CD4-positive, CD25-positive, alpha-beta regulatory T cell (primary cell): ENCODE measurements at regions not wholly inside any gene's neighbourhood (a gene's known extent, or its start where the extent isn't known, plus 50 kb on each side); places are given as distances from the start of the nearest gene placed in this dataset.
"Not testable (repeated sequence)": the region's sequence is repeated elsewhere in the genome, so short reads cannot be mapped to it uniquely, and the experiment has no call there.

ENCODE experiments used
- ATAC-seq, 2 donors: fragments of 150-1000 bp; cut with Tn5 transposase; one replicate each; pipeline ENCODE4 v1.10.0; 2021; ENCODE audit warnings: low read depth in 2 of 2, moderate number of reproducible peaks in 2 of 2, moderate library complexity in 1 of 2
- DNase-seq, 3 donors: peaks; one replicate each; pipeline versions ENCODE4 v3.0.0 to v3.0.0-alpha.2; 2012 to 2022; ENCODE audit warnings: mixed read lengths in 1 of 3
- H3K27ac ChIP-seq: one replicate; pipeline ENCODE4 v1.7.0; 2013; ENCODE audit warnings: mild to moderate bottlenecking, low read length; ENCODE audit not compliant: insufficient read depth, poor library complexity, severe bottlenecking
- H3K27me3 ChIP-seq: one replicate; pipeline ENCODE4 v1.7.0; 2013; ENCODE audit warnings: low read length; ENCODE audit not compliant: control insufficient read depth, insufficient read depth
- H3K36me3 ChIP-seq: one replicate; pipeline ENCODE4 v1.7.0; 2013; ENCODE audit warnings: mild to moderate bottlenecking, low read length, moderate library complexity; ENCODE audit not compliant: control insufficient read depth, insufficient read depth
- H3K4me1 ChIP-seq: 2 replicates; pipeline ENCODE4 v1.7.0; 2013; ENCODE audit warnings: mild to moderate bottlenecking, low read length; ENCODE audit not compliant: insufficient read depth, control insufficient read depth, poor library complexity, severe bottlenecking
- H3K4me3 ChIP-seq: one replicate; pipeline ENCODE4 v1.7.0; 2013; ENCODE audit warnings: low read depth, mild to moderate bottlenecking, low read length, moderate library complexity
- H3K9me3 ChIP-seq, 2 experiments: 1 replicate in 1 of 2; 2 replicates in 1 of 2; pipeline ENCODE4 v1.7.0; 2013; ENCODE audit warnings: low read length in 2 of 2, mild to moderate bottlenecking in 1 of 2, moderate library complexity in 1 of 2; ENCODE audit not compliant: control insufficient read depth in 2 of 2
- H3K27ac Mint-ChIP-seq, 3 donors: one replicate each; pipeline ENCODE4 v1.8.0; 2020 to 2022; ENCODE audit warnings: mild to moderate bottlenecking in 3 of 3, mixed read lengths in 3 of 3, moderate library complexity in 2 of 3
- H3K27me3 Mint-ChIP-seq: one replicate; pipeline ENCODE4 v1.8.0; 2022; ENCODE audit warnings: mild to moderate bottlenecking, mixed read lengths
- H3K36me3 Mint-ChIP-seq: one replicate; pipeline ENCODE4 v1.8.0; 2020; ENCODE audit warnings: mixed read lengths
- H3K4me1 Mint-ChIP-seq, 4 donors: one replicate each; pipeline ENCODE4 v1.8.0; 2020 to 2022; ENCODE audit warnings: mixed read lengths in 4 of 4, mild to moderate bottlenecking in 1 of 4
- H3K4me3 Mint-ChIP-seq, 4 donors: one replicate each; pipeline ENCODE4 v1.8.0; 2020 to 2022; ENCODE audit warnings: mild to moderate bottlenecking in 4 of 4, mixed read lengths in 4 of 4, moderate library complexity in 3 of 4
- H3K9me3 Mint-ChIP-seq, 7 donors: one replicate each; pipeline ENCODE4 v1.8.0; 2020 to 2022; ENCODE audit warnings: mixed read lengths in 7 of 7, mild to moderate bottlenecking in 3 of 7, moderate library complexity in 2 of 7

DNA sequence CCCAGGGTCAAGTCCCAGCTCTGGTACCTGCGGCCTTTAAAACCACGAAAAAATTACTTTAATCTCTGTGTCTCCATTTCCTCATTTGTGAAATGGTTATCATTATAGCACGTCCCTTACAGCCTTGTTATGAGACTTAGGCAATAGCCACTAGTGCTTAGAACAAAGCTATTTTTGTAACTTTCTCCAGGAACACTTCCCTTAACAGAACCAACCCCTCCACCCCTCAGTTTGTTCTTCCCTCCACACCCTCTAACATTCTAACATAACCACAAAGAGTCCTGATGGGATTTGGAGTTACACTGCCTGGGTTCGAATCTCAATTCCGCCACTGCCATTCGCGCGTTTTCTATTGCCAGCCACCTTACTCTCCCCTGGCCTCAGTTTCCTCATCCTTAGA, 2777.4 kb upstream of the TPTE start:
- H3K27ac Mint-ChIP-seq, H3K4me3 Mint-ChIP-seq, H3K27me3 ChIP-seq, H3K36me3 Mint-ChIP-seq, ATAC-seq, H3K27me3 Mint-ChIP-seq, H3K4me1 Mint-ChIP-seq, H3K9me3 ChIP-seq, H3K4me1 ChIP-seq, DNase-seq, H3K4me3 ChIP-seq, H3K27ac ChIP-seq, H3K36me3 ChIP-seq, H3K9me3 Mint-ChIP-seq: not testable (repeated sequence)

DNA sequence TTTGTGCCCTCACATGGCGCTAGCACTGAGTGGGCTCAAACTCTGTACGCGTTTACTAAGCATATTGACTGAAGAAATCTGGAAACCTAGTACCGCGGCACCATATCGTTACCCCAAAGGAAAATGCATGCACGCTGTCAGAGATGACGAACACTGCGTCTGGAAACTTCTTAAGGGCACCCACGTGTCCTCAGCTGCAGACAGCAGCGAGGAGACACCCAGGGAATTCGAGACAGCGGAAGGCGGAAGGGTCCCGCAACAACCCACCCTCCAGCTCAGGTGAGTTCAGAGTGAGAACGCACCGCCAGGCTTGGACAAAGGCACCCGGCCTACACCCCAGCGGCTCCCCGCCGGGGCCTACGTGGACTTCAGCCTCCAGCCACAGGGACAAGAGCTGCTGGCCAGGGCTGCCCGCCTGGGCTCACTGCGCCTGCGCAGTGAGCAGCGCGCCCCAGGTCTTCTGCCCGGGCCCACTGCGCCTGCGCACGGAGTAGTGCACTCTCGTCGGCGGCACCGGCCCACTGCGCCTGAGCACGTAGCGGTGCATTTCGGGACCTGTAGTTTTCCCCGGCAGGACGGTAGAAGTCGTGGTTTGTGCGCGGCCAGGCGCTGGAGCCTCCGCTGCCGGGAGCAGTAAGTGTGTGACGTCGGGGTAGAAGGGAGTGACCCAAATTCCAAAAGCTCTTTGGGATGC, 2776.8 kb upstream of the TPTE start:
- not testable (repeated sequence) for DNase-seq, H3K27me3 ChIP-seq, H3K9me3 ChIP-seq, H3K9me3 Mint-ChIP-seq, H3K4me1 Mint-ChIP-seq, H3K36me3 Mint-ChIP-seq, H3K27ac ChIP-seq, H3K4me3 Mint-ChIP-seq, H3K4me3 ChIP-seq, H3K27ac Mint-ChIP-seq, H3K27me3 Mint-ChIP-seq, H3K36me3 ChIP-seq, H3K4me1 ChIP-seq
- peak; percentile 96 to 98 for ATAC-seq

DNA sequence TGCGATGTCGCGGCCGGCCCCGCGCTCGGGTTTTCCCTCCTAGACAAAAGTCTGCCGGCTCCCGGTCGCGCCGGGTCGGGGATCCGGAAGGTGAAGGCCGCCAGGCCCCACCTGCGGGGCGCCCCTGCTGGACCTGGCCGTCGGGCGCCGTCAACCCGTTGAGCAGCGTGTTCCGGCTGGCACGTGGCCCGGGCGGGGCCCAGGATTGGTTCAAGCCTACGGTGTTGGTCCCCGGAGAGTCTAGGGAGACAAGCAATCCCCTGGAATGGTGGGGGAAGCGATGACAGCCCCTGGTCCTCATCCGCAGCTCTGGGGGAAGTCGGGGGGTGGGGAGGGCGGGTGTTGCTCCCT, 2776.3 kb upstream of the TPTE start:
- H3K36me3 ChIP-seq, H3K4me3 Mint-ChIP-seq: not testable (repeated sequence)

DNA sequence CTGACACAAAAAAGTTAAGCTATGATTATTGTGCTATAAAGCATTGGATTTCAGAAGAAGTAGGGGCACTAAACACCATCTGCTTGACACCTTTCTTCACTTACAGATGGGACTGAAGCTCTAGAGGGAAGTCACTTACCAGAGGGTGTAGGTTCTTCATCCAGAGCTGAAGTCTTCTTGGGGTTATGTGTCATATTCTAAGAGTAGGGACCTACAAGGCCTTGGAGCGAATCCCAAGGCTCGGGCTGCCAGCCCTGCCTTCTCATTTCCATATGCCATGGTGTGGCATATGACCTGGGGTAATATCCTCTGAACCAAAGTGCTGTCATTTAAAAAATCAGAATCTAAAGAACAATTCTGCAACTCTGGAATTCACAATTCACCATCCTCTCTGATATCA, 2773.4 kb upstream of the TPTE start:
- not testable (repeated sequence) for H3K9me3 ChIP-seq, H3K4me1 Mint-ChIP-seq, H3K36me3 Mint-ChIP-seq, H3K27me3 Mint-ChIP-seq, H3K27me3 ChIP-seq, H3K36me3 ChIP-seq, H3K27ac Mint-ChIP-seq, H3K4me1 ChIP-seq, H3K9me3 Mint-ChIP-seq, H3K4me3 Mint-ChIP-seq, H3K27ac ChIP-seq, H3K4me3 ChIP-seq, DNase-seq, ATAC-seq

More for the DNA sequence above, 2776.3 kb upstream of the TPTE start:
- H3K27ac Mint-ChIP-seq, H3K9me3 ChIP-seq, DNase-seq, H3K9me3 Mint-ChIP-seq, H3K36me3 Mint-ChIP-seq, H3K27me3 ChIP-seq, H3K27me3 Mint-ChIP-seq, H3K4me1 Mint-ChIP-seq, H3K4me1 ChIP-seq, H3K27ac ChIP-seq, H3K4me3 ChIP-seq: not testable (repeated sequence)
- ATAC-seq = peak; percentile 66 to 75

DNA sequence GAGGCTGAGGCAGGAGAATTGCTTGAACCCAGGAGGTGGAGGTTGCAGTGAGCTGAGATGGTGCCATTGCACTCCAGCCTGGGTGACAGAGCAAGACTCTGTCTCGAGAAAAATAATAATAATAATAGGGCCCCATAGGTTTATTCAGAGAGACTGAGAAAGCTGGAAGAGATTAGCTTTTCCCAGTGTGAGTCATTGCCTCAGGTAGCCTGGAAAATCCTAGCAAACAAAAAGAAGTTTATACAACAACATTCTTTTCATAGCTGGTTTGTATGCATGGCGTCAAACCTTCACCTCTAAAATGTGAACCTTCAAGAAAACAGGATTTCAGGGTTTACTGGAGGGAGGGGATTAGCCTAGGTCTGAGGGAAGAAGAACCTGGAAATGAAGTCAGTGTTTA, 2768.8 kb upstream of the TPTE start:
- not testable (repeated sequence) for DNase-seq, ATAC-seq, H3K4me1 ChIP-seq, H3K27ac ChIP-seq, H3K36me3 ChIP-seq, H3K27me3 ChIP-seq, H3K27ac Mint-ChIP-seq, H3K36me3 Mint-ChIP-seq, H3K27me3 Mint-ChIP-seq, H3K9me3 ChIP-seq, H3K4me3 ChIP-seq, H3K4me3 Mint-ChIP-seq, H3K9me3 Mint-ChIP-seq, H3K4me1 Mint-ChIP-seq

DNA sequence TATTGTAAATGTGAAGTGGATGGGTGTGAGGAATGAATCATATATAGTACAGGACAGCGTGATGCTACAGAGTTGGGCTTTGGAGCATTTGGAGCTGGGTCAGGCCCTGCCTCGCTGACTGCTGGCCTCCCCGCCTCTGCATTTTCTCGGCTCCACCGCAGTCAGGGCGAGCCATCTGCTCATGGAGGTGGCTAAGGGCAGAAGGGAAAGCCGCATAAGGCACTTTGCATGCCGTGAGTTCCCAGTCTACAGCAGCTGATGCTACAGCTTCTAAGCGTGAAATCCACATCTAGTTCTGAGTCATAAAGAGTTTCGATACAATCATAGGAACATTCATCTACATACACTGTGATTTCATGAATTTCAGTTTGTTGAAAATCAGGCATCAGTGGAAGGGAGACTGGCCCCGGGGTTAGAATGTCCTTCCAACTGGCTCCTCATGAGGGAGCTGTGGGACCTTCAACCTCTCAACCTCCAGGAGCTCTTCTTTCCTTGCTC, 2768.0 kb upstream of the TPTE start:
- H3K27ac ChIP-seq, ATAC-seq, H3K27me3 Mint-ChIP-seq, H3K36me3 Mint-ChIP-seq, H3K4me3 Mint-ChIP-seq, DNase-seq, H3K4me1 Mint-ChIP-seq, H3K4me3 ChIP-seq, H3K27me3 ChIP-seq, H3K4me1 ChIP-seq, H3K27ac Mint-ChIP-seq, H3K36me3 ChIP-seq, H3K9me3 Mint-ChIP-seq, H3K9me3 ChIP-seq: not testable (repeated sequence)

DNA sequence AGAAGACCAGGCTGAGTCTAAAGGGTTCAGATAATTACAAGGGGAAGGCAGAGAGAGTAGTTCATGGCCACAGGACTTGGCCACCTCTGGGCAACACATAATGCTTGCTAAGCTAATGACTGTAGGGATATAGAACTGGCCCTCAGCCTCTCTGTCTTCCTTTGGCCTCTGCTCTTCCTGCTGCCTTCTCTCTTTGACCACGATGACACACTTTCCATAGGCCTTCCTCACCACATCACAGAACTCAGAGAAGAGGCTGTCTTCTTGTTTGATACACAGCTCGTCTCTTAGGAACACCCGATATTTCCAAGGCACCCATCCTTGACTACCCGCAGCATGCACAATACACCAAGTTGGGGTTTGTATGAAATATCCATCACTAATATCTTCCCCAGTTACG, 2751.4 kb upstream of the TPTE start:
- not testable (repeated sequence) for H3K9me3 ChIP-seq, H3K36me3 Mint-ChIP-seq, H3K27me3 Mint-ChIP-seq, H3K27me3 ChIP-seq, H3K9me3 Mint-ChIP-seq, ATAC-seq, H3K36me3 ChIP-seq, H3K27ac Mint-ChIP-seq, H3K4me3 ChIP-seq, DNase-seq, H3K4me3 Mint-ChIP-seq, H3K4me1 Mint-ChIP-seq, H3K4me1 ChIP-seq, H3K27ac ChIP-seq

DNA sequence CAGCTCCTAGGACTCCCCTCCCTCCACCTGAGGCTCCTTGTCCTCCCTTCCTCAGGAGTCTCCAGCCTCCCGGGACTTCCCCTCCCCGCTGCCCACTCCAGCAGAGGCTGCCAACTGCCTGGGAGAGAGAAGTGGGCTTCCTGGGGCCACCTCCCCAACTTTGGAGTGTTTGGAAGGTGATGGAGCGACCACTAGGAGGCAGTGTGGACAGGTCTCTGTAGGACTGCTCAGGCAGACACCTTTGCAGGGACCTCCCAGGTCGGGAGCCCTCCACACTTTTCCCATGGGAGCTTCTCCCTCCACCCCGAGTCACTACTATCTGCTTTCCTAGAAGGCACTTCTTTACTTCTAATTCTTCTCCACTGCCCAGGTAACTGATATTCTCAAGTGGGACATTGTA, 2747.2 kb upstream of the TPTE start:
- not testable (repeated sequence) for H3K27ac Mint-ChIP-seq, H3K9me3 Mint-ChIP-seq, DNase-seq, H3K4me3 Mint-ChIP-seq, H3K4me1 ChIP-seq, H3K27me3 ChIP-seq, H3K36me3 Mint-ChIP-seq, H3K27ac ChIP-seq, H3K4me1 Mint-ChIP-seq, H3K36me3 ChIP-seq, H3K4me3 ChIP-seq, H3K27me3 Mint-ChIP-seq, ATAC-seq, H3K9me3 ChIP-seq
